ENCODE measurements at regions not wholly inside any gene's neighbourhood (a gene's known extent, or its start where the extent isn't known, plus 50 kb on each side); places are given as distances from the start of the nearest gene placed in this dataset.

- no peak overlapping the region for H3K9ac ChIP-seq (ENCODE audit: low read length)
- H4K20me1 ChIP-seq (ENCODE audit: insufficient read depth) = no peaks in the 10 kb centered on the region
- no peaks in the 10 kb centered on the region for H3K9me3 ChIP-seq (ENCODE audit: control insufficient read depth in 1 of 2, insufficient read depth in 1 of 2, low read depth in 1 of 2, low read length in 2 of 2)
- no peaks in the 10 kb centered on the region for H3K4me1 ChIP-seq (ENCODE audit: control insufficient read depth in 1 of 2, insufficient read depth in 2 of 2, low read length in 2 of 2)
- intact Hi-C loops (cut with micrococcal nuclease) = no loop called here
- H3K36me3 ChIP-seq (ENCODE audit: control insufficient read depth in 1 of 2, insufficient read depth in 2 of 2, low read length in 2 of 2) = no peaks in the 10 kb centered on the region
- H3K27me3 ChIP-seq (ENCODE audit: insufficient read depth, low read length) = no peaks in the 10 kb centered on the region
- RAD21 ChIA-PET (ENCODE audit: low non-redundant PET in 1 of 2, low total read pairs in 2 of 2, uncharacterized antibody in 2 of 2, unreplicated experiment in 2 of 2) = no interaction called here
- CTCF ChIA-PET = no interaction called here
- no TSS peak for BruUV-seq (replicated peaks)
- ATAC-seq (no peak), DNase-seq (ENCODE audit: low read depth, low spot score) (no peak)
- no peak overlapping the region for H3K4me3 ChIP-seq (replicated peaks in 1 of 2; ENCODE audit: low read depth in 1 of 2, low read length in 2 of 2)
- H3K9me2 ChIP-seq (ENCODE audit: insufficient read depth) = no peaks in the 10 kb centered on the region
- no peak overlapping the region for H2AFZ ChIP-seq (ENCODE audit: low read depth, low read length, poor library complexity, severe bottlenecking)
- no peak overlapping the region for H3K4me2 ChIP-seq (ENCODE audit: low read length)
- POLR2A ChIA-PET = interaction anchor here (0.9 to 1.3 kb wide), 2 partner anchors 14 kb away, joined by 3 read pairs; no protein-coding TSS in a partner anchor
- no peak overlapping the region for H3K27ac ChIP-seq (ENCODE audit: low read depth, low read length)
- no peaks in the 10 kb centered on the region for H3K79me2 ChIP-seq (ENCODE audit: insufficient read depth, low read length)
- TF ChIP-seq ZNF274 (IDR thresholded peaks at IDR 0.05; ENCODE audit: low read depth, low read length) = no peak
- TF ChIP-seq RAD21 (IDR thresholded peaks at IDR 0.05; ENCODE audit: low read depth) = no peak
- TF ChIP-seq SRF (IDR thresholded peaks at IDR 0.05; ENCODE audit: low read depth) = no peak
- TF ChIP-seq MAX (IDR thresholded peaks at IDR 0.05) = no peak
- TF ChIP-seq SP1 (IDR thresholded peaks at IDR 0.05; ENCODE audit: low read depth) = no peak
- no peak for TF ChIP-seq YY1 (IDR thresholded peaks at IDR 0.05; ENCODE audit: extremely low read depth, insufficient replicate concordance, low read depth, low read length)
- TF ChIP-seq REST (IDR thresholded peaks at IDR 0.05; ENCODE audit: low read depth) = no peak
- TF ChIP-seq CTCF (IDR thresholded peaks at IDR 0.05 in 2 of 3, conservative IDR thresholded peaks at IDR 0.05 in 1 of 3; ENCODE audit: borderline replicate concordance in 1 of 3, insufficient read depth in 1 of 3, low read depth in 2 of 3, low read length in 2 of 3) = no peak
- no peak for TF ChIP-seq ZFX (IDR thresholded peaks at IDR 0.05)
Measured at GRCh38 chr6:43912116-43912577, 142.1 kb downstream of the VEGFA start.

Data from HCT116 (cell line).